ENCODE measurements at regions not wholly inside any gene's neighbourhood (a gene's known extent, or its start where the extent isn't known, plus 50 kb on each side); places are given as distances from the start of the nearest gene placed in this dataset.
A peak's percentile ranks its signal among the peaks of the same experiment; 100 is the strongest.

DNA sequence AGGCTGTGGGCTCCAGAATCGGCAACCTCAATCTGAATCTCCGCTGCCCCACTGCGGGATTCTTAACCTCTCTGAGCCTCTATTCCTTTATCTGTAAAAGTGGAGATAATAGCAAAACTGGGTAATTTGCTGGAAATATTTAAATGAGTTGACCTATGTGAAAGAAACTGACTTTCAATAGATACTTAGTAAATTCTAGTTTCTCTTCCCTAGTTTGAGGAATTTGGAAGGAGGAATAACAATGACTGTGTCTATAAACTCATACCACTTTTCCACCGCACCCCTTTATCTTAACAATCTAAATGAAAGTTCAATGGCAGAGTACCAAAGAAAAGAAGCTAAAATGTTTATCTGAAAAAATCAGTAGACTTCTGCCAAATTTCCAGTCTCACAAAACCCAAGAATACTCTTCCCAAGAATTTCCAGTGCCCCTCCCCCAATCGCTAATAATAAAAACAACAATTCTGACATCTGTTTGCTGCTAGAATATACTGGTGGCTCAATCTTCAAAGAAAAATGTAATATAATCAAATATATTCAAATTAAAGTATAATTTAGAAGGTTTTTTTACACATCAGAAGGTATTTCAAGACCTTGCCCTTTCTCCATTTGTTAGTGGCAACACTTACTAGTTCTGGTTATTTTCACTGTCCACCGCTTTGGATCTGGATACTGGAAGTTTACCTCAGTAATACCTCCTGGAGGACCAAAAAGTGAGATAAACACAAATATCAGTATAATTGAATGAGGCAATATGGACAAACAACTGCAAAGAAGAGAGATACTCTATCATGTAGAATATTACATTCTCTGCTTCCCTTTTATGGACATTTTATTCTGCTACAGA, 171.2 kb downstream of the LTN1 start:
- Mint-ChIP-seq H3K27me3 (no peaks in the 10 kb centered on the region), H3K36me3 (no peaks in the 10 kb centered on the region), H3K9me3 (no peaks in the 10 kb centered on the region), H3K4me3 (no peak overlapping the region), H3K27ac (no peak overlapping the region), H3K4me1 (no peaks in the 10 kb centered on the region)
- DNase-seq (no peak), ATAC-seq (replicated peaks) (no peak)

DNA sequence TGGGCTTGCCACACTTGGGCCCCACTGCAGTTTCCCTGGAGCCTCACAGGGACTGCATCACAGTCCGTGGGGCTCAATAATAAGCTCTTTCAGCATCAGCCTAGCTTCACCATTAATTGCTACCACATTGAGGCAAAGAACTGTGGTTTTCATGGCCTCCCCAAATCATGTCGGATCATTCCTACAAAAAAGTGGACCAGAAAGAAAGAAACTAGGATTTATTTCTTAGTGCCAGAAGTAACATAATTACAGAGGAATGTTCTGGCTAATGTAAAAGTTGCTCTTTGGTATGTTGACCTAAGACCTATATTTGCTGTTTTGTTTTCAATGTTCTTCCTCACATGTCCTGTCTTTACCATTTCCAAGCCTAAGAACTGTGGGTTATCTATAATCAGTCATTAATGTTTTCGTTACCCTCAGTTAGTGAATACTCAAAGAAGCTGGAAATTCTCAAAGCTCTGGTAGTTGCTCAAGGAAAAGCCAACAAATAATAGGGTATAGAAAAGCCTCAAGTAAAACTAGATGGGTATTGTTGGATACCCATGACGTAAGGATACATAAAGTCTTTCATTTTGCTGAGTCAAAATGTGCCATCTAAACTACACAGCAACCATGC, 173.9 kb downstream of the LTN1 start:
- Mint-ChIP-seq H3K36me3 (no peaks in the 10 kb centered on the region), H3K4me1 (no peaks in the 10 kb centered on the region), H3K27ac (no peak overlapping the region), H3K27me3 (no peaks in the 10 kb centered on the region), H3K4me3 (no peak overlapping the region), H3K9me3 (no peaks in the 10 kb centered on the region)
- DNase-seq (no peak), ATAC-seq (replicated peaks) (no peak)

DNA sequence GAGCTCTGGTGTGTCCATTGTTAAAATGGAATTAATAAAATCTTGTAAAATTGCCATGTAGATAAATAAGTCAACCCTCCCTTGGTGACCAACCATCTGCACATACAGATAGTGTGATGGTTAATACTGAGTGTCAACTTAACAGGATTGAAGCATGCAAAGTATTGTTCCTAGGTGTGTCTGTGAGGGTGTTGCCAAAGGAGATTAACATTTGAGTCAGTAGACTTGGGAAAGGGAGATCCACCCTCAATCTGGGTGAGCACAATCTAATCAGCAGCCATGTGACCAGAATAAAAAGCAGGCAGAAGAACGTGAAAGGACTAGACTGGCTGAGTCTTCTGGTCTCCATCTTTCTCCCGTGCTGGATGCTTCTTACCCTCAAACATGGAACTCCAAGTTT, 174.8 kb downstream of the LTN1 start:
- ATAC-seq (replicated peaks) (no peak), DNase-seq (no peak)
- Mint-ChIP-seq H3K27me3 (no peaks in the 10 kb centered on the region), H3K36me3 (no peaks in the 10 kb centered on the region), H3K9me3 (peaks cover 0 to 2% of the 10 kb centered on the region in 2 donors), H3K4me1 (no peaks in the 10 kb centered on the region), H3K4me3 (no peak overlapping the region), H3K27ac (no peak overlapping the region)

DNA sequence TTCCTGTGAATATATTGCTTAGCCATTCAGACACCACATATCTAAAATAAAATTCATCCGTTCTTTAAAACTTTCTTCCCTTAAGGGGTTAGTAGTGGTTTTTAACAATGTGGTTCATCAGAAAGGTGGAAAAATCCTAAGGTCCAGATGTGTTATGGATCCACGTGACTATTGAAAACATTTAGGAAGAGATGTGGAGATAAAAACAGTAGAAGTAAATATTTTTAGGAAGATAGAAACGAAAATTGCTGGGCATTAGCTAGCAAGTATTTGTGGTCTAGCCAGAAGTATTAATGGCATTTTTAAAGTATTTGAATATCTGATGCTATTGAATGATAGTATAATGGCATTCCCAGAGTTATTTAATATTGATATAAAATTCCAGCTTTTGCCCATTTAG, 180.8 kb downstream of the LTN1 start:
- H3K4me1 Mint-ChIP-seq: no peaks in the 10 kb centered on the region
- ATAC-seq (replicated peaks): no peak
- no peak overlapping the region for H3K27ac Mint-ChIP-seq
- H3K9me3 Mint-ChIP-seq: peaks cover 6 to 7% of the 10 kb centered on the region in 2 donors
- H3K36me3 Mint-ChIP-seq: peaks cover 3 to 7% of the 10 kb centered on the region in 2 donors
- H3K4me3 Mint-ChIP-seq: no peak overlapping the region
- no peak for DNase-seq
- no peaks in the 10 kb centered on the region for H3K27me3 Mint-ChIP-seq

DNA sequence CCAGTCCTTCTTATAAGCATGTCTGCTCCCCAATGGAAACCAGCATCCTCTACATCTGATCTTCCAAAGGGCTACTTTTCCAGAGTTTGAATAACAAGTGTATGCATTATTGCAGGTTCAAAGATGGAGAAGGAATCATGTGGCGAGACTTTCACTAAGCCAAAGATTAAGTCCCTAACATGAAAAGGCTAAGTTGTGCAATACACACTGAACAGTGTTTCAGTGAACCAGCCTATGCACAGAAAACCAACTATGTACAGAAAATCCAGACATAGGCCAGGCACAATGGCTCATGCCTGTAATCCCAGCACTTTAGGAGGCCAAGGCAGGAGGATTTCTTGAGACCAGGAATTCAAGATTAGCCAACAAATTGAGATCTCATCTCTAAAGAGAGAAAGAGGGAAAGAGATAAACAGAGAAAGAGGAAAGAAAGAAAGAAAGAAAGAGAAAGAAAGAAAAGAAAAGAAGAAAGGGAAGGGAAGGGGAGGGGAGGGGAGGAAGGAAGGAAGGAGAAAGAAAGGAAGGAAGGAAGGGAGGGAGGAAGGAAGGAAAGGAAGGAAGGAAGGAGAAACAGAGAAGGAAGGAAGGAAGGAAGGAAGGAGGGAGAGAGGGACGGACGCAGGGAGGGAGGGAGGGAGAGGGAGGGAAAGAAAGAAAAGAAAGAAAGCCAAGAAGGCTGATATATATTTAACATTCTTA, 181.7 kb downstream of the LTN1 start:
- Mint-ChIP-seq H3K27ac (no peak overlapping the region), H3K9me3 (peaks cover 6 to 7% of the 10 kb centered on the region in 2 donors), H3K36me3 (peaks cover 3 to 7% of the 10 kb centered on the region in 2 donors), H3K4me3 (no peak overlapping the region), H3K27me3 (no peaks in the 10 kb centered on the region), H3K4me1 (no peaks in the 10 kb centered on the region)
- DNase-seq (no peak), ATAC-seq (replicated peaks) (no peak)

DNA sequence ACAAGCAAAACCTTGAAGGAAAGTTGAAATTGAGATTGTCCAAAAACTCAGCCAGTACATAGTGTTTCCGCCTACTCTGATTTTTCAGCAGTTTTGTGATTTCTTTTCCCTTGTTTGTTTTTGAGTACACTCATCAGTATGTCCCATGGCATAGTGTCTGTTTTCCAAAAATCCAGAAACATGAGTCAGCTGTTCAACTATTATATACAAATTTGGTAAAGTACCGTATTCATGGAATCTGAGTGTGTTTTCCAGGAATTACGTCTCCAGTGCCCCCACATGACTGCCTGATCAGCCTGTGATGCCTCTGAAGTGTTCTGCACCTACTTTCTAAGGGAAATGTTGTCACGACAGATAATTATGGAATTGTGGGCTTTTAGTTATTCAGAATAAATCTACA, 186.8 kb downstream of the LTN1 start:
- DNase-seq (no peak), ATAC-seq (replicated peaks) (no peak)
- H3K9me3 Mint-ChIP-seq: peaks cover 4 to 7% of the 10 kb centered on the region in 2 donors
- H3K4me3 Mint-ChIP-seq: no peak overlapping the region
- peaks cover 3 to 7% of the 10 kb centered on the region in 2 donors for H3K36me3 Mint-ChIP-seq
- H3K27me3 Mint-ChIP-seq: no peaks in the 10 kb centered on the region
- H3K4me1 Mint-ChIP-seq: no peaks in the 10 kb centered on the region
- no peak overlapping the region for H3K27ac Mint-ChIP-seq

DNA sequence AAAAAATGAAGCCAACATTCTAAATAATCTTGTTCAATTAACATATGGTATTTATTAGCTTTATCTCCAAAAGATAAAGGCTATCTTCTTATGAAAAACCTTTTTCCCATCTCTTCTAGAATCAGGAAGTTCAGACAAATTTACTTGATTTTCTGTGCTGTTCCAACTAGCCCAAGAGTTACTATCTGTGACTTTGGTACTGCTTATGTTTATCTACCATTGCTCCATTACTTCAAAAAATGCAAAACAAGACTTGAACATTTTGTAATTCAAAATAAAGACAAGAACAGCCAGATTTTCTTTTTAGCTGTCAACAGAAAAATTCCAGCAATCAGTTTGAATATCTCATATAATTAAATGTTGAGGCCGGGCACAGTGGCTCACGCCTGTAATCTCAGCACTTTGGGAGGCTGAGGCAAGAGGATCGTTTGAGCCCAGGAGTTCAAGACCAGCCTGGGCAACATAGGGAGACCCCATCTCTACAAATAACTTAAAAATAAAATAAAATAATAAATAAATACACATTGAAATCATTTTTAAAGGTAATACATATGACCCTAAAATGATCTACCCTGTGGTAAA, 188.5 kb downstream of the LTN1 start:
- DNase-seq: no peak
- H3K9me3 Mint-ChIP-seq: peaks cover 4 to 13% of the 10 kb centered on the region in 2 donors
- peaks cover 3 to 14% of the 10 kb centered on the region in 2 donors for H3K36me3 Mint-ChIP-seq
- ATAC-seq (replicated peaks): no peak
- no peak overlapping the region for H3K27ac Mint-ChIP-seq
- H3K4me1 Mint-ChIP-seq: no peaks in the 10 kb centered on the region
- H3K27me3 Mint-ChIP-seq: no peaks in the 10 kb centered on the region
- no peak overlapping the region for H3K4me3 Mint-ChIP-seq

DNA sequence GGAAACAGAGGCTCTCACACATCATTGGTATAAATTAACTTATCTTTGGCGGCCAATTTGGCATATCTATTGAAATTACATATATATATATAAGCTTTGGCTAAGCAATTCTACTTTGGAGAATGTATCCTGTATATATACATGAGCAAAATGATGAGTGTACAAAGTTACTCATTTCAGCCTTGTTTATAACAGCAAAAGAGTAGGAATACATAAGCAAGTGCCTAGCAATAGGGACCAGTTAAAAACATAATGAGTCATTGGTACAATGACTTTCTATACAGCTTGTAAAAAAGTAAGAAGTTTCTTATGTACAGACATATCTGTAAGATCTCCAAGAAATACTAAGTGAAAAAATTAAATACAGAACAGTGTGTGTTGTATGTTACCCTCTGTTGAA, 190.8 kb downstream of the LTN1 start:
- peaks cover 6 to 12% of the 10 kb centered on the region in 2 donors for H3K36me3 Mint-ChIP-seq
- H3K27me3 Mint-ChIP-seq: no peaks in the 10 kb centered on the region
- no peak overlapping the region for H3K4me3 Mint-ChIP-seq

DNA sequence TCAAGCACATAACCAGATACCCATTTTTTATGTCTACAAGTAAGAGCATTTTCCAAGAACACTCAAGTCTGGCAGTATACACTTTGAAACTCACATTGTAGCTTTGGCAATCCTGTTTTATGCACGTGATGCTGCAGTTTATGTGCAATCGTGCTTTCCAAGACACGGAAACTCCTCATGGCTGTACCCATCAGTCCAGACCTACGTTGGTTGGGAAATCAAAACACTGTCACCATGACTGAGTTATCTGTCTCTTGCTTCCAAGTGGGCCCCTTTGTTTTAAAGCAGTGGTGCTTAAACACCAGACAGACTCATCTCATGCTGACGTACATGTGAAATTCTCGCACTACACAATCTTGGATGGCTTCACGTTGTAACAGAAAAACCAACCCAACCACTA, 192.8 kb downstream of the LTN1 start:
- DNase-seq (no peak), ATAC-seq (replicated peaks) (no peak)
- H3K9me3 Mint-ChIP-seq: peaks cover 3 to 11% of the 10 kb centered on the region in 2 donors
- H3K27me3 Mint-ChIP-seq: no peaks in the 10 kb centered on the region
- no peak overlapping the region for H3K27ac Mint-ChIP-seq
- peaks cover 6 to 12% of the 10 kb centered on the region in 2 donors for H3K36me3 Mint-ChIP-seq
- no peaks in the 10 kb centered on the region for H3K4me1 Mint-ChIP-seq
- H3K4me3 Mint-ChIP-seq: no peak overlapping the region

More for the DNA sequence above, 190.8 kb downstream of the LTN1 start:
- no peak overlapping the region for H3K27ac Mint-ChIP-seq
- ATAC-seq (replicated peaks): no peak
- H3K9me3 Mint-ChIP-seq: peaks cover 3 to 11% of the 10 kb centered on the region in 2 donors
- DNase-seq: no peak
- no peaks in the 10 kb centered on the region for H3K4me1 Mint-ChIP-seq

DNA sequence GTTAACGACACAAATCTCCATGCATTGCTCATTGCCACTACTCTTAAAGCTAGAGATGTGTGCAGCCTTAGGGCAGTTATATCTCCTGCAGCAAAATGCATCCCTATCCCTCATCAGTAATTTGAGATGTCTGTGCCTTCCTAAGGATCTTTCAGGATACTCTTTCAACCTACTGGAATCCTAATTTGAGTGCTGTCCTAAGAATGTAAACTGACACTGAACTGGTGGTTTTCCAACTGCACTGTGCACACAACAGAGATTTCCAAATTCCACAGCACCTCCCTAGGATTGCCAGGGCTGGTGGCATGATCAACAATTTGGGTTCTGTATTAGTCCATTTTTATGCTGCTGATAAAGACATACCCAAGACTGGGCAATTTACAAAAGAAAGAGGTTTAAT, 193.9 kb downstream of the LTN1 start:
- no peak for DNase-seq
- H3K27ac Mint-ChIP-seq: no peak overlapping the region
- H3K4me3 Mint-ChIP-seq: no peak overlapping the region
- H3K4me1 Mint-ChIP-seq: no peaks in the 10 kb centered on the region
- H3K9me3 Mint-ChIP-seq: peaks cover 3 to 11% of the 10 kb centered on the region in 2 donors
- ATAC-seq (replicated peaks): no peak
- peaks cover 6 to 12% of the 10 kb centered on the region in 2 donors for H3K36me3 Mint-ChIP-seq
- H3K27me3 Mint-ChIP-seq: no peaks in the 10 kb centered on the region

DNA sequence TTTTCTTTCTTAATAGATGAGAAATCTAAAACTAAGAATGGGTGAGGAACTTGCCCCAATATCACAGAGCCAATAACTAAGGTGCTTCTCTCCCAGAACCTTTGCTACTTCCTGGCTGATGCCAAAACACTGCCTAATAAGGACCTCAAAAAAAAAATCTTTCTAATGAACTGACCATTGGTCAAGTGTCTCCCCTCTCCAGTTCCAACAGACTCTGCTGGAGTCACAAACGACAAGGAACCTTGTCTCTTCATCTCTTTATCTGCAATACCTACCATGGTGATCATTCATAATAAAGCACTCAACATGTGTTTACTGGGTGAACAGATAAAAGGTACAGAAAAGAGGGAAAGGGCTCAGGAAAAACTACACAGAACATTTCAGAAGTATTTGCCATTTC, 197.4 kb downstream of the LTN1 start:
- peaks cover 6 to 12% of the 10 kb centered on the region in 2 donors for H3K36me3 Mint-ChIP-seq
- H3K4me1 Mint-ChIP-seq: peaks cover 0 to 4% of the 10 kb centered on the region in 2 donors
- H3K9me3 Mint-ChIP-seq: peaks cover 5 to 11% of the 10 kb centered on the region in 2 donors
- H3K27ac Mint-ChIP-seq: no peak overlapping the region
- H3K4me3 Mint-ChIP-seq: no peak overlapping the region
- ATAC-seq (replicated peaks) (no peak), DNase-seq (no peak)
- H3K27me3 Mint-ChIP-seq: no peaks in the 10 kb centered on the region

DNA sequence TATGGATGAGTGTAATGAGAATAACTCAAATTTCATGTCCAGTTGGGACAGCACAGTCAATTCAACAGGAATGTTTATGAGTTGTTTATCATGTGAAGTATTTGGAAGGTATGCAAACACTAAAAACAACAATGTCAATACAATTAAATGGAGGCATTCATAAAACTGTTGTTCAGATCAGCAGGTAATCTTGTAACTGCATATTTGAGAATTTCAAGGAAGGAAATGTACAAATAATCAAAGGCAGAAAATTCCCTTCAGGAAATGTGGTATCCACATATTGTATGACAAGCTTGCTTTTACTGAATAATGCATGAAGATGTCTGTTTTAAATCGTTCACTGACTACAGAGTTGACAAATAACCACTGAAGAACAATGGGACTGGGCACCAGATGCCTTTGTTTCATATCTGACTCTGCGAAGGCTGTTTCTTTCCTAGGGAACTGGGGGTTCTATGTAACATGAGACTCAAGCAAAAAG, 198.3 kb downstream of the LTN1 start:
- H3K27ac Mint-ChIP-seq: no peak overlapping the region
- no peak overlapping the region for H3K4me3 Mint-ChIP-seq
- DNase-seq (no peak), ATAC-seq (replicated peaks) (no peak)
- H3K9me3 Mint-ChIP-seq: peaks cover 5 to 8% of the 10 kb centered on the region in 2 donors
- H3K36me3 Mint-ChIP-seq: peaks cover 6 to 7% of the 10 kb centered on the region in 2 donors
- H3K4me1 Mint-ChIP-seq: peaks cover 0 to 4% of the 10 kb centered on the region in 2 donors
- H3K27me3 Mint-ChIP-seq: no peaks in the 10 kb centered on the region

DNA sequence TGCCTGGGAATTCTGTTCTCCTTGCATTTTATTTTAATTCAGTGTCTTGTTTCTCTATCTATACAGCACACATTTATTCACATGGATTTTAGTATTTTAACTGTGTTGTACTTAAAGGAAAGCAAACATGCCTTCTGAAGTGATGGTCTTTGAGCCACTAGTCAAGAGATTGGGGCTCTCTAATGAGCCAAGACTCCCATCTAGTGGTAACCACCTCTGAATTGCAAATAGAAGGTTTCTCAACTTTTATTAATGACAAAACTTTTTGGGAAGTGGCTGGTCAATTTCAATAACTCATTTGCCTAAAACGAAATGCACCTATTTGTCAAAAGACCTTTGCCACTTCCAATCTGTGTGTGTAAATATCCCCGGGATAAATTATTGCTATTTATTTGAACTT, 199.6 kb downstream of the LTN1 start:
- H3K4me3 Mint-ChIP-seq: no peak overlapping the region
- H3K36me3 Mint-ChIP-seq: peaks cover 0 to 2% of the 10 kb centered on the region in 2 donors
- peaks cover 0 to 4% of the 10 kb centered on the region in 2 donors for H3K4me1 Mint-ChIP-seq
- H3K9me3 Mint-ChIP-seq: peaks cover 0 to 2% of the 10 kb centered on the region in 2 donors
- ATAC-seq (replicated peaks) (no peak), DNase-seq (no peak)
- H3K27ac Mint-ChIP-seq: no peak overlapping the region
- no peaks in the 10 kb centered on the region for H3K27me3 Mint-ChIP-seq

DNA sequence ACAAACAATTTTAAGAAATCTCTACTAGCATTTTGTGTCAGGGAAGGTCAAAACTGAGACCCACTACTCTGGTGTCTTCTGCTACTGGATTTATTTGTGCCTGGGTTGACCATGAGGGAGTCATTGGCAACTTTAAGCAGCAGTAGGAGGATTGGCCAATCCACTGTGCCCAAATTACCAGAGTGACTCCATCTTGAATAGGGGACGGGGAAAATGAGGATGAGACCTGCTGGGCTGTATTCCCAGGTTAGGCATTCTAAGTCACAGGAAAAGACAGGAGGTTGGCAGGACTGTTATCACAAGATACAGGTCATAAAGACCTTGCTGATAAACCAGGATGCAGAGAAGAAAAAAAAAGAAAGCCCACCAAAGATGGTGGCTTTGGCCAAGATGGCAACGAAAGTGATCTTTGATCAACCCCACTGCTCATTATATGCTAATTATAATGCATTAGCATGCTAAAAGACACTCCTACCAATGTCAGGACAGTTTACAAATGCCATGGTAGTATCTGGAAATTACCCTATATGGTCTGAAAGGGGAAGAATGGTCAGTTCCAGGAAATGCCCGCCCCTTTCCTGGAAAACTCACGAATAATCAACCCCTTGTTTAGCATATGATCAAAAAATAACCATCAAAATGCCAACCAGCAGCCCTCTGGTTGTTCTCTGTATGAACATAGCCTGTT, 200.9 kb downstream of the LTN1 start:
- H3K27me3 Mint-ChIP-seq: no peaks in the 10 kb centered on the region
- H3K27ac Mint-ChIP-seq: no peak overlapping the region
- no peaks in the 10 kb centered on the region for H3K36me3 Mint-ChIP-seq
- DNase-seq (no peak), ATAC-seq (replicated peaks) (peak; percentile 16 to 41)
- H3K4me1 Mint-ChIP-seq: peaks cover 0 to 4% of the 10 kb centered on the region in 2 donors
- peaks cover 0 to 2% of the 10 kb centered on the region in 2 donors for H3K9me3 Mint-ChIP-seq
- no peak overlapping the region for H3K4me3 Mint-ChIP-seq

Data from stimulated activated naive B cell treated with anti-CD40 and anti-IgM and Interleukin-4, amounts not matched to agents 10 μg/mL and 1 μg/mL and 100 μg/mL, for 72 hours (primary cell).